Upper lobe of left lung (tissue), 4 donors: ENCODE measurements at regions not wholly inside any gene's neighbourhood (a gene's known extent, or its start where the extent isn't known, plus 50 kb on each side); places are given as distances from the start of the nearest gene placed in this dataset.

Source experiments
- EP300 ChIP-seq, 4 donors: sonication (generic); formaldehyde crosslinking; IDR thresholded peaks; one replicate each; pipeline ENCODE4 v1.5.1; 2017; ENCODE audit warnings: antibody characterized with exemption in 4 of 4, control low read depth in 2 of 4
- POLR2A ChIP-seq, 4 donors: fragments of 450-650 bp; IDR thresholded peaks; one replicate each; pipeline ENCODE4 v1.5.1; 2016 to 2017; ENCODE audit warnings: antibody characterized with exemption in 4 of 4, mild to moderate bottlenecking in 2 of 4
- POLR2AphosphoS5 ChIP-seq, 2 donors: sonication (generic); formaldehyde crosslinking; IDR thresholded peaks; one replicate each; pipeline ENCODE4 v1.5.1; 2017; ENCODE audit warnings: antibody characterized with exemption in 2 of 2
- TF ChIP-seq, protein P1 (sequence below), 6 experiments: fragments of 450-650 bp in 4 of 6; fragments of 200-600 bp in 2 of 6; sonication (generic) in 2 of 6; IDR thresholded peaks; one replicate each; pipeline ENCODE4 v1.5.1; 2016 to 2019; ENCODE audit warnings: antibody characterized with exemption in 6 of 6

DNA sequence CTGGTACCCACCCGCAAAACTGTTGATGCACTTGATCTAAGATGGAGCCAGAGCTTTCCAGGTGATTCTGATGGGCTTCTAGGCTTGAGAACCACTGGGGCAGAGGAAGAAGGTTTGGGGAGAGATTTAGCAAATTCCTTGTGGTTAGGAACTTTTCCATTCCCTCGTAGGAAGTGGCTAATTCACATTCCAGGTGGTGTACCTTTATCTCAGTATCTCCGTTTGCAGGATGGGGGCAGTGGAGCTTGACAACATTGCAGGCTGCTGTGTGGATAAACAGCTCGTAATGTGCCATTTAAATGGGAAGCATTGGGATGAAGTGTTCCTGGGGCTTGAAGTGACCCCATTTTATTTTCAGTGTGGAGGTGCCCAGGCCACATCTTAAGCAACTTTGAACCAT lies 172.9 kb upstream of the IL12B start:
- TF ChIP-seq POLR2A (IDR thresholded peaks at IDR 0.05) (no peak), POLR2AphosphoS5 (IDR thresholded peaks at IDR 0.05) (no peak), EP300 (IDR thresholded peaks at IDR 0.05) (no peak)
- TF ChIP-seq, protein P1, sequence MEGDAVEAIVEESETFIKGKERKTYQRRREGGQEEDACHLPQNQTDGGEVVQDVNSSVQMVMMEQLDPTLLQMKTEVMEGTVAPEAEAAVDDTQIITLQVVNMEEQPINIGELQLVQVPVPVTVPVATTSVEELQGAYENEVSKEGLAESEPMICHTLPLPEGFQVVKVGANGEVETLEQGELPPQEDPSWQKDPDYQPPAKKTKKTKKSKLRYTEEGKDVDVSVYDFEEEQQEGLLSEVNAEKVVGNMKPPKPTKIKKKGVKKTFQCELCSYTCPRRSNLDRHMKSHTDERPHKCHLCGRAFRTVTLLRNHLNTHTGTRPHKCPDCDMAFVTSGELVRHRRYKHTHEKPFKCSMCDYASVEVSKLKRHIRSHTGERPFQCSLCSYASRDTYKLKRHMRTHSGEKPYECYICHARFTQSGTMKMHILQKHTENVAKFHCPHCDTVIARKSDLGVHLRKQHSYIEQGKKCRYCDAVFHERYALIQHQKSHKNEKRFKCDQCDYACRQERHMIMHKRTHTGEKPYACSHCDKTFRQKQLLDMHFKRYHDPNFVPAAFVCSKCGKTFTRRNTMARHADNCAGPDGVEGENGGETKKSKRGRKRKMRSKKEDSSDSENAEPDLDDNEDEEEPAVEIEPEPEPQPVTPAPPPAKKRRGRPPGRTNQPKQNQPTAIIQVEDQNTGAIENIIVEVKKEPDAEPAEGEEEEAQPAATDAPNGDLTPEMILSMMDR (IDR thresholded peaks at IDR 0.05), result no peak
